Cardiac muscle cell (in vitro differentiated cells and primary cell): ENCODE measurements at regions not wholly inside any gene's neighbourhood (a gene's known extent, or its start where the extent isn't known, plus 50 kb on each side); places are given as distances from the start of the nearest gene placed in this dataset.

Experiments
- DNase-seq, 2 donors: peaks; one replicate each; pipeline versions ENCODE4 v3.0.0 to v3.0.0-alpha.2; 2010 to 2017; ENCODE audit warnings: low read depth in 1 of 2, low spot score in 1 of 2
- H3K27ac ChIP-seq: fragments of 200-600 bp; sonication (generic); 2 replicates; pipeline ENCODE4 v1.5.1; 2016
- H3K27me3 ChIP-seq: fragments of 200-600 bp; sonication (generic); 2 replicates; pipeline ENCODE4 v1.6.0; 2016; ENCODE audit warnings: control low read depth
- H3K36me3 ChIP-seq: fragments of 200-600 bp; sonication (generic); 2 replicates; pipeline ENCODE4 v1.5.1; 2016; ENCODE audit warnings: control low read depth
- H3K4me1 ChIP-seq: fragments of 200-600 bp; sonication (generic); 2 replicates; pipeline ENCODE4 v1.8.1; 2017; ENCODE audit warnings: low read depth, mild to moderate bottlenecking, mixed run types
- H3K4me3 ChIP-seq: fragments of 200-600 bp; sonication (generic); 2 replicates; pipeline ENCODE4 v1.5.1; 2016; ENCODE audit warnings: mild to moderate bottlenecking
- H3K9me3 ChIP-seq: fragments of 200-600 bp; sonication (generic); 2 replicates; pipeline ENCODE4 v1.5.1; 2017; ENCODE audit warnings: low read depth, mild to moderate bottlenecking, control low read depth
- TF ChIP-seq, protein P1 (sequence below): IDR thresholded peaks from 2 replicates; pipeline ENCODE4 v1.5.1; 2012; ENCODE audit warnings: low read depth, mild to moderate bottlenecking, low read length

DNA sequence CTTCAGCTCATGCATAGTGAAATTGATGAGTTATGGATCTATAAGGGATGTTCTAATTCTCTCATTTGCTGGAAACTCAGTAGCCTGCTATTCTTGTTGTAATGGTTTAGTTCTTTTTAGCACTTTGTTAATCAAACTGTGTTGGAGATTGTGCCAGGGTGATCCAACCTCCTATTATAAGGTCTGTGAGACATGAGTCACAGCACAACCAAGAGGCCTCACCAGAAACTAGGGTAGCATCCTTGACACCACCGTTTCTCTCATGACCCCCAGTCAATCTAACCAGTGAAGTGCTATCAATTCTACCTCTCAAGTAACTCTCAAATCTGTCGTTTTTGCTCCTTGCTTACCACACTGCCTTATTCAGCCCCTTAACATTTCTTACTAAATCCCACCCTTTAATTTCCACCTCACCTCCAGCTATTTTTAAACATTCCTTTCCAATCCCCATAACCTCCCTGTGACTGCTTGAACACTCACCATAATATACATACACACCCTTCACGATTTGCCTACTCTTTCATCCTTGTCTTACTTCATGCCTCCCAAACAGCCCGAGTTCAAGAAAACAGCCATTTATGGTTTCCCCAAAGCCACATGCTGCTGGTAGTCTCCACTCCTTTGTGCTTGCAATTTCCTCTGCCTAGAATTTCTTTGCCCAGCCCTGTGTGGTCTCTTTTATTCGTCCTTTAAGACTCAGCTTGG lies 53.9 kb upstream of the NUDT4 start:
- H3K36me3 ChIP-seq, result no peaks in the 10 kb centered on the region
- no peak overlapping the region for H3K27ac ChIP-seq
- no peaks in the 10 kb centered on the region for H3K9me3 ChIP-seq
- peaks cover 7% of the 10 kb centered on the region for H3K4me1 ChIP-seq
- no peaks in the 10 kb centered on the region for H3K27me3 ChIP-seq
- DNase-seq, result no peak
- TF ChIP-seq, protein P1, sequence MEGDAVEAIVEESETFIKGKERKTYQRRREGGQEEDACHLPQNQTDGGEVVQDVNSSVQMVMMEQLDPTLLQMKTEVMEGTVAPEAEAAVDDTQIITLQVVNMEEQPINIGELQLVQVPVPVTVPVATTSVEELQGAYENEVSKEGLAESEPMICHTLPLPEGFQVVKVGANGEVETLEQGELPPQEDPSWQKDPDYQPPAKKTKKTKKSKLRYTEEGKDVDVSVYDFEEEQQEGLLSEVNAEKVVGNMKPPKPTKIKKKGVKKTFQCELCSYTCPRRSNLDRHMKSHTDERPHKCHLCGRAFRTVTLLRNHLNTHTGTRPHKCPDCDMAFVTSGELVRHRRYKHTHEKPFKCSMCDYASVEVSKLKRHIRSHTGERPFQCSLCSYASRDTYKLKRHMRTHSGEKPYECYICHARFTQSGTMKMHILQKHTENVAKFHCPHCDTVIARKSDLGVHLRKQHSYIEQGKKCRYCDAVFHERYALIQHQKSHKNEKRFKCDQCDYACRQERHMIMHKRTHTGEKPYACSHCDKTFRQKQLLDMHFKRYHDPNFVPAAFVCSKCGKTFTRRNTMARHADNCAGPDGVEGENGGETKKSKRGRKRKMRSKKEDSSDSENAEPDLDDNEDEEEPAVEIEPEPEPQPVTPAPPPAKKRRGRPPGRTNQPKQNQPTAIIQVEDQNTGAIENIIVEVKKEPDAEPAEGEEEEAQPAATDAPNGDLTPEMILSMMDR, result no peak
- no peak overlapping the region for H3K4me3 ChIP-seq

DNA sequence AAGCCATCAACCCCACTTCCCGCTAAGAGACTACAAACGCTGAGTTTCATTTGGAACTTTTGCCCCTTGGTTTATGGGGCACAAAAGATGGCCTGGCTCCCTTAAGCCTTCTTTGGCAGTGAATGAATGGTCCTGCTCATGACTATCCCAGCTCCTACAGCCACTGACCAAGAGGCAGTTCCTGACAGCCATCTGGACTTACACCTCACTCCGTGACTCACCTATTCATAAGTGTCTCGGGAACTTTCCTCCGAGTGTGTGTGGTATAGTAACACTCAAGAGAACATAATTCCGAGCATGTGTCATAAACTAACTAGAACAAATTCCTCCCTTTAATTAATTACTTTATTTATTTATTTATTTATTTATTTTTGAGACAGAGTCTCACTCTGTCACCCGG lies 51.9 kb upstream of the NUDT4 start:
- no peak overlapping the region for H3K4me3 ChIP-seq
- no peaks in the 10 kb centered on the region for H3K9me3 ChIP-seq
- H3K4me1 ChIP-seq, result peaks cover 7% of the 10 kb centered on the region
- TF ChIP-seq, protein P1, result no peak
- peak in 1 of 2 donors; percentile 10 for DNase-seq
- H3K27ac ChIP-seq, result no peak overlapping the region
- H3K36me3 ChIP-seq, result no peaks in the 10 kb centered on the region
- no peaks in the 10 kb centered on the region for H3K27me3 ChIP-seq
